ENCODE measurements at regions not wholly inside any gene's neighbourhood (a gene's known extent, or its start where the extent isn't known, plus 50 kb on each side); places are given as distances from the start of the nearest gene placed in this dataset.
A peak's percentile ranks its signal among the peaks of the same experiment; 100 is the strongest.

- Mint-ChIP-seq H3K27me3 (no peaks in the 10 kb centered on the region), H3K4me3 (no peak overlapping the region), H3K9me3 (peaks cover under 1 to 7% of the 10 kb centered on the region in 2 donors), H3K4me1 (no peaks in the 10 kb centered on the region), H3K27ac (no peak overlapping the region)
- DNase-seq (no peak), ATAC-seq (no peak)
Observed at GRCh38 chr5:42927730-42928129, 112.4 kb downstream of the ANXA2R start.

GRCh38 chr5:42924686-42925085 lies 113.0 kb upstream of the SELENOP start:
- H3K4me1 Mint-ChIP-seq, result no peaks in the 10 kb centered on the region
- H3K9me3 Mint-ChIP-seq, result no peaks in the 10 kb centered on the region
- ATAC-seq, result no peak

GRCh38 chr5:42924226-42924625 lies 112.5 kb upstream of the SELENOP start:
- Mint-ChIP-seq H3K4me3 (no peak overlapping the region), H3K4me1 (no peaks in the 10 kb centered on the region)

More at GRCh38 chr5:42924686-42925085, 113.0 kb upstream of the SELENOP start:
- H3K27ac Mint-ChIP-seq, result no peak overlapping the region
- no peak overlapping the region for H3K4me3 Mint-ChIP-seq
- H3K27me3 Mint-ChIP-seq, result no peaks in the 10 kb centered on the region
- no peak for DNase-seq

GRCh38 chr5:42923710-42924109 lies 112.0 kb upstream of the SELENOP start:
- Mint-ChIP-seq H3K4me1 (no peaks in the 10 kb centered on the region), H3K27ac (peak overlapping the region in 1 of 2 donors; percentile 4), H3K27me3 (no peaks in the 10 kb centered on the region), H3K4me3 (no peak overlapping the region), H3K9me3 (no peaks in the 10 kb centered on the region)
- DNase-seq, result no peak
- ATAC-seq, result no peak

More at GRCh38 chr5:42924226-42924625, 112.5 kb upstream of the SELENOP start:
- ATAC-seq (no peak), DNase-seq (no peak)
- no peaks in the 10 kb centered on the region for H3K9me3 Mint-ChIP-seq
- H3K27me3 Mint-ChIP-seq, result no peaks in the 10 kb centered on the region
- H3K27ac Mint-ChIP-seq, result no peak overlapping the region

- ATAC-seq, result no peak
Observed at GRCh38 chr5:42919600-42919999, 107.9 kb upstream of the SELENOP start.

GRCh38 chr5:42915306-42915866 lies 103.7 kb upstream of the SELENOP start:
- no peak for ATAC-seq
- no peaks in the 10 kb centered on the region for H3K4me1 Mint-ChIP-seq
- no peak for DNase-seq

More at GRCh38 chr5:42919600-42919999, 107.9 kb upstream of the SELENOP start:
- Mint-ChIP-seq H3K27ac (no peak overlapping the region), H3K9me3 (no peaks in the 10 kb centered on the region), H3K4me1 (no peaks in the 10 kb centered on the region), H3K27me3 (no peaks in the 10 kb centered on the region), H3K4me3 (no peak overlapping the region)
- DNase-seq, result no peak

GRCh38 chr5:42912184-42912798 lies 100.6 kb upstream of the SELENOP start:
- ATAC-seq (no peak), DNase-seq (peak; percentile 10 to 51)
- H3K9me3 Mint-ChIP-seq, result no peaks in the 10 kb centered on the region
- no peak overlapping the region for H3K4me3 Mint-ChIP-seq
- H3K4me1 Mint-ChIP-seq, result peaks cover 14% of the 10 kb centered on the region
- peaks cover 1% of the 10 kb centered on the region for H3K27me3 Mint-ChIP-seq
- H3K27ac Mint-ChIP-seq, result no peak overlapping the region

More at GRCh38 chr5:42915306-42915866, 103.7 kb upstream of the SELENOP start:
- H3K27me3 Mint-ChIP-seq, result no peaks in the 10 kb centered on the region
- no peaks in the 10 kb centered on the region for H3K9me3 Mint-ChIP-seq
- H3K27ac Mint-ChIP-seq, result no peak overlapping the region
- H3K4me3 Mint-ChIP-seq, result no peak overlapping the region

GRCh38 chr5:42908509-42909488 lies 97.1 kb upstream of the SELENOP start:
- Mint-ChIP-seq H3K9me3 (no peaks in the 10 kb centered on the region), H3K4me3 (peak overlapping the region; percentile 91 to 94), H3K4me1 (peaks cover 14% of the 10 kb centered on the region), H3K27ac (peak overlapping the region; percentile 82 to 98), H3K27me3 (peaks cover 24% of the 10 kb centered on the region)
- DNase-seq (peak; percentile 82 to 91), ATAC-seq (peak; percentile 91)

- peak overlapping the region in 1 of 2 donors; percentile 98 for H3K27ac Mint-ChIP-seq
- no peak for ATAC-seq
Observed at GRCh38 chr5:42908086-42908485, 96.4 kb upstream of the SELENOP start.

GRCh38 chr5:42905827-42906226 lies 94.1 kb upstream of the SELENOP start:
- H3K9me3 Mint-ChIP-seq, result no peaks in the 10 kb centered on the region
- ATAC-seq (no peak), DNase-seq (no peak)
- H3K4me3 Mint-ChIP-seq, result no peak overlapping the region
- H3K27me3 Mint-ChIP-seq, result peaks cover 24% of the 10 kb centered on the region
- no peak overlapping the region for H3K27ac Mint-ChIP-seq
- H3K4me1 Mint-ChIP-seq, result peaks cover 14% of the 10 kb centered on the region

More at GRCh38 chr5:42908086-42908485, 96.4 kb upstream of the SELENOP start:
- DNase-seq, result no peak
- no peaks in the 10 kb centered on the region for H3K9me3 Mint-ChIP-seq
- H3K27me3 Mint-ChIP-seq, result peaks cover 24% of the 10 kb centered on the region
- H3K4me3 Mint-ChIP-seq, result peak overlapping the region; percentile 91 to 94
- H3K4me1 Mint-ChIP-seq, result peaks cover 14% of the 10 kb centered on the region

- Mint-ChIP-seq H3K4me3 (no peak overlapping the region), H3K4me1 (no peaks in the 10 kb centered on the region), H3K9me3 (no peaks in the 10 kb centered on the region), H3K27ac (no peak overlapping the region), H3K27me3 (peaks cover 9% of the 10 kb centered on the region)
- ATAC-seq, result no peak
- DNase-seq, result no peak
Observed at GRCh38 chr5:42900734-42901133, 89.0 kb upstream of the SELENOP start.

- ATAC-seq (no peak), DNase-seq (no peak)
- no peak overlapping the region for H3K4me3 Mint-ChIP-seq
- H3K9me3 Mint-ChIP-seq, result no peaks in the 10 kb centered on the region
- H3K27ac Mint-ChIP-seq, result no peak overlapping the region
- no peaks in the 10 kb centered on the region for H3K27me3 Mint-ChIP-seq
- no peaks in the 10 kb centered on the region for H3K4me1 Mint-ChIP-seq
Observed at GRCh38 chr5:42898760-42899159, 87.1 kb upstream of the SELENOP start.

- Mint-ChIP-seq H3K4me3 (no peak overlapping the region), H3K27ac (no peak overlapping the region), H3K27me3 (no peaks in the 10 kb centered on the region), H3K4me1 (no peaks in the 10 kb centered on the region), H3K9me3 (no peaks in the 10 kb centered on the region)
- DNase-seq (no peak), ATAC-seq (no peak)
Observed at GRCh38 chr5:42896523-42896922, 84.8 kb upstream of the SELENOP start.

GRCh38 chr5:42894057-42894456 lies 82.4 kb upstream of the SELENOP start:
- Mint-ChIP-seq H3K4me1 (no peaks in the 10 kb centered on the region), H3K27me3 (no peaks in the 10 kb centered on the region), H3K27ac (no peak overlapping the region), H3K9me3 (no peaks in the 10 kb centered on the region), H3K4me3 (no peak overlapping the region)
- ATAC-seq (no peak), DNase-seq (no peak)

- H3K4me3 Mint-ChIP-seq, result no peak overlapping the region
- ATAC-seq, result peak; percentile 93
- H3K27me3 Mint-ChIP-seq, result no peaks in the 10 kb centered on the region
Observed at GRCh38 chr5:42889311-42889933, 77.7 kb upstream of the SELENOP start.

More at GRCh38 chr5:42889311-42889933, 77.7 kb upstream of the SELENOP start:
- no peaks in the 10 kb centered on the region for H3K9me3 Mint-ChIP-seq
- H3K27ac Mint-ChIP-seq, result no peak overlapping the region
- DNase-seq, result peak; percentile 60 to 65
- H3K4me1 Mint-ChIP-seq, result no peaks in the 10 kb centered on the region
